NCI-H526 (cell line): ENCODE measurements at regions not wholly inside any gene's neighbourhood (a gene's known extent, or its start where the extent isn't known, plus 50 kb on each side); places are given as distances from the start of the nearest gene placed in this dataset.
"Not testable (repeated sequence)": the region's sequence is repeated elsewhere in the genome, so short reads cannot be mapped to it uniquely, and the experiment has no call there.

ENCODE experiments used
- DNase-seq, 2 experiments: peaks; one replicate each; lab custom pipeline; 2025; lab: John Stamatoyannopoulos, UW

DNA sequence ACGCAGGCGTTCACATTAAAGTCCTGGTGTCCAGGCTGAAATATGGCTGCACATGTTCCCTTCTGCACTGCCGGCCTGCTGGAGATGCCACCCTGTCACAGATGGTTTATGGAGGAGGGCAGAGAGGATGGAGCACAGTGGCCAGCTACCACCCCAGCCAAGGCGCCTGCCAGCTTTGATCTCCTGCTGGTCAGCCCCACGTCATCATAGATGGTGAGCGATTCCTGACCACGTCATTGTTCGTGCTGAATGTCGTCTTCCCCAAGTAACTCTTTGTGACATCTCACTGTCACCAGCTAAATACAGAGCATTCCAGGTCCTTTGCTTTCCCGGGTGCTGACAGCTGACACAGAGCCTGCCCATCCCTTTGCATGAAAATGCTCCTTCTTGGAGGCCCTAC is 248.3 kb downstream of the TTC32 start:
- DNase-seq, result no peak

GRCh38 chr2:19652811-19653210 is 249.0 kb downstream of the TTC32 start:
- DNase-seq, result no peak

GRCh38 chr2:19651466-19651865 is 250.3 kb downstream of the TTC32 start:
- DNase-seq, result no peak

- DNase-seq, result no peak
Measured at GRCh38 chr2:19649785-19650380, 251.9 kb downstream of the TTC32 start.

DNA sequence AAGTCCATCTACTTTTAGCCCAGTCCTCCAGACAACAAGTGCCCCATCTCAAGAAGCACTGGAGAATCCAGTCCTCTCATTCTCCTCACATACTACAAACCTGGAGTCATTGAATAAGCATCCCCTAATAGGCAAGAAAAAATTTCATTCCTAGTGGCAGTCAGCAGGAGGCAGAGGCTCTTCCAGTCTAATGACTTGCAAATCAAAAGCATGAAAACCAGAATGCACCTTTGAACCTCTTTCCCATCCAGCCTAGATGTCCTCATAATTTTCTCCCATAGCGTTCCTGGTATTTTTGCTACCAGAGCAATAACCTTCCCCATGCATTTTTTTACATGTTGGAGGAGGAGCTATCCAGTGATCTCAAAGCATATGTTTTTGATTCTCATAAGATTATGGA is 252.6 kb downstream of the TTC32 start:
- DNase-seq, result no peak

- DNase-seq, result no peak
Measured at GRCh38 chr2:19648583-19648982, 253.2 kb downstream of the TTC32 start.

GRCh38 chr2:19646987-19647386 is 254.8 kb downstream of the TTC32 start:
- DNase-seq, result no peak

- no peak for DNase-seq
Measured at GRCh38 chr2:19644763-19645162, 257.0 kb downstream of the TTC32 start.

DNA sequence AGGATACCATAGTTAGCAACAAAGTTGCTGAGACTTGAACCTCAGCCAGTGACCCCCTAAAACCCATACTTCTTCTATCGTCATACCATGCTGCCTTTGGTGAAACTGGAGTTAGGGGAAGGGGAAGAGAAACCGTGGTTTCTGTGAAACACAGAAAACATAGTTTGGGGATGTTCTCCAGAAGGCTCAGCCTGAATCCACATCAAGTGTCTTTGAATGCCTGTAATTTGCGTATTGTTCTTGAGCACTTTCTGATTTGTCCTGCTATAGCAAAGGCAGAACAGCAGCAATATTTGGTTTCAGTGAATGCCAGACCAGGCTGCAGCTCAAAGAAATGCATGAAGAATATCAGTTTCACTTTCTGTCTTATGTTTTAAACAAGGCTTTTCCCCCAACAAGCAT is 258.7 kb downstream of the TTC32 start:
- DNase-seq, result no peak

- DNase-seq, result no peak
Measured at GRCh38 chr2:19642501-19642900, 259.3 kb downstream of the TTC32 start.

DNA sequence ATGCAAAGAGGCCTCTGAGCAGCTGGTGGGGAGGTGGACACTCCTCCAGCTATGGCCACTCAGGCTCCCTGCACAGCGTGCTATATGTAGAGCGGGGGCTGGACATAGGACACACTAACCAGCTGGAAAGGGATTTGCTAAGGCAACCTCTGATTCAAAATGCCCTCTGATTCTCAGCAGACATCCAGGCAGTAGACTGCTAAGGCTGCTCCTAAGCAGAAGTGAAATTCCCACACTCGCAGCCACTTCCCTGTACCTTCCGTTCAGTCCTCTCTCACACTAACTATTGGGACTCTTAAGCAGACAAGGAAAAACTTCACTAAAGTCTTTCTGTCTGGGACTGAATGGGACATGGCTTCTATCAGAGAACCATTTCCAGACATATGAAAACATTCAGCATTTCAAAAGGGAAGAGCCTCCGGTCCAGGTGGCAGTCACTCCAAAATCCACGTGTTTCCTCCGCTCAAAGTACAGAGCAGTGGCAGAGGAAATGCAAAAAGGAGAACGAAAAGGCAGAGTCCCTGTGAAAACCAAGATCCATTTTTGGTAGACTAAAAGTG is 265.8 kb downstream of the TTC32 start:
- DNase-seq, result no peak

DNA sequence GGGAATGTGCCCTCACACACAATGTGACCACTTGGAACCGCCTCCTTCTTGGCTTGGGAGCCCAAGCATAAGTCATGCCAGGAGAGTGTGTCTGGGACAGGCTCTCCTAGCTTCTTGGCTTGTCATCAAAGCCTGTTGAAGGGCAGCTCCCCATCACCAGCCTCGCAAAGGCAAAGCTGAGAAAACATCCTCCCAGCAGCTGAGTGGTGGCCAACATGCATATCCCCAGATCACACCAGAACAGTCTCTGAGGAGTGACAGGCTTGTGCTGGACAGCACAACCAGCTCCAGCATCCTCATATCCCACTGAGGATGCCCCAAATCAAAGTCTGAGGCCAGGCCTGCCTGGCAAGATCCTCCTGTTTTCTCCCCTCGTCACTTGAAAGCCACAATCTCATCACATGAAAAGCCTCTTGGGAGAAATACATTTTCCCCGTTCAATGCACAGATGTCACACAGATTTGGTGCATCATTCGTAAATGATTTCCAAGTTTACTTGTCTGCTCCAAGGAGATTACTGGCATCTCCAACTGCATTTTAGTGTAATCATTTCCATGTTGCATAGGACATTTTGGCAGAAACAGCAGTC is 269.3 kb downstream of the TTC32 start:
- no peak for DNase-seq

- DNase-seq, result no peak
Measured at GRCh38 chr2:19631871-19632270, 269.9 kb downstream of the TTC32 start.

- no peak for DNase-seq
Measured at GRCh38 chr2:19630921-19631320, 270.9 kb downstream of the TTC32 start.

DNA sequence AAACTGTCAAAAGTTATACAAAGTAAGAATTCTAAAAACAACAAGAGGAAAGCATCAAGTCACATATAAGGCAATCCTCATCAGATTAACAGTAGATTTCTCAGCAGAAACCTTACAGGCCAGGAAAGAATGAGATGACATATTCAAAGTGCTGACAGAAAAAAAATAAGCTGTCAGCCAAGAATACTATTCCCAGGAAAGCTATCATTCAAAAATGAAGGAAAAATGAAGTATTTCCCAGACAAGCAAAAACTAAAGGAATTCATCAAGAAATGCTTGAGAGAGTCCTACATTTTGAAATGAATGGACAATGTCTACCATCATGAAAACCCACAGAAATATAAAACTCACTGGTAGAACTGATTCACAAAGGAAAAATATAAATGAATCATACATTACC is 268.9 kb upstream of the OSR1 start:
- DNase-seq, result no peak

DNA sequence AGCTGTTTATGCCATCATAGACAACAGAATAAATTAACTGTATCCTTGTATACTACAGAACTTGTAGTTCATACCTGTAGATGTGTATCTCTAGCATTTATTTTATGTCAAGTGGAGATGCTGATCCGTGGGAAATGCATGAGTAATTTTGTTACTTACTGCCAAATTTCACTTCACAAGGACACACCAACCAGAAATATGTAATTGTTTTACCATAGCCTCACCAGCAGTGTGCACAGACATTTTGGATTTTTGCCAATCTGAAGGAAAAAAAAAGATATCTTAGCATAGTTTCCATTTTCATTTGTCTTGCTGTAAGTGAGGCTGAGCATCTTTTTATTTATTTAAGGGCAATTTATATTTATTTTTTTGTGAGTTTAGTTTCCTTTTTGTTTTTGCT is 265.1 kb upstream of the OSR1 start:
- no peak for DNase-seq

DNA sequence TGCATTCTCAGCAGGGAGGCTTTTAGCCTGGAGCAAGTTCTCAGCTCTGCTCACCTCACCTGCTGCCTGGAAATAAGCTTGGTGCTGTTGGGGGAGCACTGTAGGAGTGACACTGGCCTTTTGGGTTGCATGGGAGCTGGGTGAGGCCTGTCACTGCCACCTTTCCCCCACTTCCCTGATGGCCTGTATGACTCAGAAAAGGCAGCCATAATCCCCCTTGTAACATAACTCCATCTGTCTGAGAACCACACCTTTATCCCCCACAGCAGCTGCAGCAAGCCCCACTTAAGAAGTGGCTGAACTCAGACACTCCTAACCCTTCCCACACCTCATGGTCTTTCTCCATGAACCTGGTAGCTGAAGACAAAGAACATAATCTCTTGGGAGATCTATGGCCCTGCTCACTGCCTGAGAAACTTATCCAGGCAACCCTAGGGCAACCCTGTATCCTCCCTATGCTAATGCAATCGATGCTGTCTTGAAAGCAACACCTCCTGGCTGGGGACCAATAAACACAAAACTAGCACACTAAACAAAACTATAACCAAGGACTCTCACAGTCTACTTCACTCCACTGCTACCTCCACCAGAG is 258.9 kb upstream of the OSR1 start:
- no peak for DNase-seq

GRCh38 chr2:19615402-19615801 is 257.0 kb upstream of the OSR1 start:
- DNase-seq, result not testable (repeated sequence)

GRCh38 chr2:19614066-19614465 is 255.6 kb upstream of the OSR1 start:
- no peak for DNase-seq

DNA sequence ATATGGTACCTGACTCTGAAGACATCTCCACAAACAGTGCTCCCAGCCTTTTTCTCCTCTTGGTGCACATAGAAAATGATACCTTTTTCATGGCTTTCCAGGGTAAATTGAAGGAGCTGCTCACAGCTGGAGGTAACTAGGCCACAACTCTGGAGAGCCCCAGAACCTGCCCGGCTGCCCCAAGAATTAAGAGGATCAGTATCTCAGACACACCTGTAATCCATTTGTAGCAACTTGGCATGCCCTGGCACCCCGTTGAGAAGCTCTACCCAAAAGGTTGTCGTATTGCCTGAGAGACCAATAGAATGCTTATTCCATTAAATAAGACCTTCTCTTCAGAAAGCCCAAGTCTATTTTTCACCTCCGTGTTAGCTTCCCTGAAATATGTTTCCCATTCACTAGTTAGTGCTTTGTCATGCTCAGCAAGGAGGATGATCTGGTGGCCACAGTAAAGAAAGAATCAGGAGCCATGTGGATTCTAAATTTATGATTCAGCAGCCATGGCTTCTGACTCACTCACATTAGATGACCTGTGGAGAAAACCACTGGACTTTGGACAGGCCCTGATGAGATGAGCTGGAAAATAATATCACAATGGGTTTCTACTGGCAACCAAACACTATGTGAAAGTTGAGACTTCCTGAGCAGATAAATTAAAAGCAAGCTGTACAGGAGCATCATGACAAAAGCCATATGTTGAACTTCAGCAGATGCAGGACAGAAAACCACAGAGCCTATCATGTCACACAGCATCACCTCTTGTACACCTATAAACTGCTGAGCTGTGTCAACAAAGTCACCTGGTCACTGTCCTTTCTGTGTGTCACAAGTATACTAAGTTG is 253.3 kb upstream of the OSR1 start:
- no peak for DNase-seq

- no peak for DNase-seq
Measured at GRCh38 chr2:19609266-19609665, 250.8 kb upstream of the OSR1 start.

DNA sequence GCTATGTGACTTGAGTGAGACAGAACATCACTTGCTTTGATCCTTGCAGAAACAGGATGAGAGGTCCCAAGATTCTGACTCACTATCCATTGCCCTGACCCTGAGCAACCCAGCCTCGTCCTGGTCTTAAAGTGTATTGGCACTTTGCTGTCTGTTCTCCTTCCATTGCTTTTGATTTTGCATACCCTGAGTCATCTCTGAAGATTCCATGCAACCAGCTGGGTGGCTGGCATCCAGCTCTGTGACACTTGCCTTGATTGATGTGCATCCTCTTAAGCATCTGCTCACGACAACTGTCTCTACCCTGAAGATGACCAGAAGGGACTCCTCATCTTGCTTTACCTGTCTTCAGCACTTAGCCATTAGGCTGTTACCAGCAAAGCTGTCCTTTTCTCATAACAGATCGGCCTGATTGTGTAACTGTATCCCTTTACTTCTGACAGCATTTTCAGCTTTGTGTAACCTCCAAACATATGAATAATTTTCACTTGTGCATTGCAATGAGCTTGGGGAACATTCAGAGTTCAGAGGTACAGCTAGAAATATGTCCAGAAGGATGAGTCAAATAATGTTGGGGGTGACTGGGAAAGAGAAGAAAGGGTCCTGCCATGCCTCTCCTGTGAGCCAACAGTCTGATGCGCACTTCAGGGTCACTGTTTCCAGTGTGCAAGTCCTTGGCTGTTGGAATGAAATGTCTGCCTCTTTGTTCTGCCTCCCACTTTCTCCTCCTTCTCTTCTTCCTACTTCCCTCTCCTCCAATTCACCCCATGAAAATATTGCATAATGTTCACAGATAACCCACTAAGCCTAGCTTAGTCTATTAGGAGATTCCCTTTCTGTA is 249.7 kb upstream of the OSR1 start:
- no peak for DNase-seq
